ENCODE measurements at regions not wholly inside any gene's neighbourhood (a gene's known extent, or its start where the extent isn't known, plus 50 kb on each side); places are given as distances from the start of the nearest gene placed in this dataset.

GRCh38 chr13:64413529-64413928 lies 2816.6 kb downstream of the PCDH9 start:
- no peak for TF ChIP-seq CTCF (IDR thresholded peaks at IDR 0.05)

- no peak for TF ChIP-seq CTCF (IDR thresholded peaks at IDR 0.05)
Measured at GRCh38 chr13:64410276-64411053, 2819.7 kb downstream of the PCDH9 start.

- TF ChIP-seq CTCF (IDR thresholded peaks at IDR 0.05) = no peak
Measured at GRCh38 chr13:64397701-64398100, 2832.4 kb downstream of the PCDH9 start.

DNA sequence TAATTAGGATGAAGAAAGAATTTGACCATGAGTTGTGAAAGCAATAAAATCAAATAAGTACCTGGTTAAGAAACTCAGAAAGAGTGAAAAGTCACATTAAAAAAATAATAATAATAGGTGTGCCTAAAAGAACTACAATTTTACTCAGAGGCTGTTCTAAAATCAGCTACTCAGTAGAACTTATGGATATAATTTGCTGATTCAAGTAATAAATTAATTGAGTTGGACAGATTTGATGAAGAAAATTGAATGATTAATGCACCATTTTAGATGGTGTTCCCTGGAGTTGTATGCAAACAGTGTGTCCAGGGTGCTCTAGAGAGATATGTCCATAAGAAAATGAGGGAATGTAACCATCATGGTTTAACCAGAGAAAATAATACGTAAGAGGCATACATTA lies 2852.5 kb downstream of the PCDH9 start:
- no peak for TF ChIP-seq CTCF (IDR thresholded peaks at IDR 0.05)

DNA sequence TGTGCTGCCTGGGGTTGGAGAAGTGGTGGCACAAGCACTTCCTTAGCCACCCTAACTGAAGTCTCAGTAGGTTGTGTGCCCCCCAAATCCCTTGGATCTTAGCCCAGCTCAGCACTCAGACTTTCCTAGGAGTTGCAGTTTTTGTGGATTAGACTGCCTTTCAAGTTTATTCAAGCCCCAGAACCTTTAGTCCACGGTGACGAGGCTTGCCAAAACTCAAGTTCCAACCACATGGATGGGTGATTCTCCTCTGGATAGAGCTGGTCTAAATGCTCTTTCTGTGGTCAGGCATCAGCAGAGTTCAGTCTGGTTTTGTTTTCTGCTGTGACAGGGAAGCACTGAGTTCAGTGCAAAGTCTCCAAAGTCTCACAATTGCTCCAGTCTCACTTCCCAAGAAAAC lies 2858.7 kb downstream of the PCDH9 start:
- no peak for TF ChIP-seq CTCF (IDR thresholded peaks at IDR 0.05)

DNA sequence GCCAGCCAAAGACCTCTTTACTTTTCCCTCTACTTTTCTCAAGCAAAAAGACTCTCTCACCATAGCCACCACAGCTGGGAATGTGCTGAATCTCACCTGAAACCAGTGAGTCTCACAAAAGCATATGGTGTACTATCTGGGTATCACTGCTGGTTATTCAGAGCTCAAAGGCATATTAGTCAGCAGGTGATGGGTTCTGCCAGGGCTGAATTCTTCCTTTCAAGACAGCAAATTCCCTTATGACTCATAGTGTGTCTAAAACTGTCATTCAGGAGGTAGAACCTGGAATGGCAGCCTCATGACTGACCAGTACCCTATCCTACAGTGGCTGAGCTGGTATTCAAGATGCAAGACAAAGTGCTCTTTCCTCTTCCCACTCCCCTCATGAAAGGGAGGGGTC lies 2859.1 kb downstream of the PCDH9 start:
- no peak for TF ChIP-seq CTCF (IDR thresholded peaks at IDR 0.05)

GRCh38 chr13:64369121-64369520 lies 2861.0 kb downstream of the PCDH9 start:
- no peak for TF ChIP-seq CTCF (IDR thresholded peaks at IDR 0.05)

DNA sequence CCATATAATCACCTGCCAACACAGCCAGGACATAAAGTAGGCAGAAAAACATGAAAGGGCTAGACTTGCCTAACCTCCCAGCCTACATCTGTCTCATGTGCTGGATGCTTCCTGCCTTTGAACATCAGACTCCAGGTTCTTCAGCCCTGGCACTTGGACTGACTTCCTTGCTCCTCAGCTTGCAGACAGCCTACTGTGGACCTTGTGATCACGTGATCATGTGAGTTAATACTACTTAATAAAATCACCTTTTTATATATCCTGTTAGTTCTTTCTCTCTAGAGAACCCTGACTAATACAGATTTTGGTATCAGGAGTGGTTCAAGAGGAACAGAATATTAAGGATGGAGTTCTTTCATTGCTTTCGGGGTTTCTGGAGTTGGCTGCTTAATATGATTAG lies 2867.6 kb downstream of the PCDH9 start:
- no peak for TF ChIP-seq CTCF (IDR thresholded peaks at IDR 0.05)

Data from LNCAP (cell line).